ENCODE measurements at regions not wholly inside any gene's neighbourhood (a gene's known extent, or its start where the extent isn't known, plus 50 kb on each side); places are given as distances from the start of the nearest gene placed in this dataset.

DNA sequence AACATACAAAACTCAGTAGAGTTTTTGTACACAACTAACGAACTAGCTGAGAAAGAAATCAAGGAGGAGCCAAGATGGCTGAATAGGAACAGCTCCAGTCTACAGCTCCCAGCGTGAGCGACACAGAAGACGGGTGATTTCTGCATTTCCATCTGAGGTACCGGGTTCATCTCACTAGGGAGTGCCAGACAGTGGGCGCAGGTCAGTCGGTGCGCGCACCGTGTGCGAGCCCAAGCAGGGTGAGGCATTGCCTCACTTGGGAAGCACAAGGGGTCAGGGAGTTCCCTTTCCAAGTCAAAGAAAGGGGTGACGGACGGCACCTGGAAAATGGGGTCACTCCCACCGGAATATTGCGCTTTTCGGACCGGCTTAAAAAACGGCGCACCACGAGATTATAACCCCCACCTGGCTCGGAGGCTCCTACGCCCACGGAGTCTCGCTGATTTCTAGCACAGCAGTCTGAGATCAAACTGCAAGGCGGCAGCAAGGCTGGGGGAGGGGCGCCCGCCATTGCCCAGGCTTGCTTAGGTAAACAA is 200.3 kb downstream of the NKX6-1 start (continued):
- TF ChIP-seq POLR2H (tag; IDR thresholded peaks at IDR 0.05; ENCODE audit: low read depth), result peak; percentile 66
- peak; percentile 66 for TF ChIP-seq TAF9B (IDR thresholded peaks at IDR 0.05; ENCODE audit: partially characterized antibody)
- TF ChIP-seq NRF1 (conservative IDR thresholded peaks at IDR 0.05 in 1 of 2, IDR thresholded peaks at IDR 0.05 in 1 of 2), result peak in 1 of 2 experiments; percentile 15; a peak in 1 of 4 replicates
- TF ChIP-seq CEBPB (tag; IDR thresholded peaks at IDR 0.05), result peak; percentile 34
- TF ChIP-seq GTF2A2 (tag; IDR thresholded peaks at IDR 0.05), result 0 out of 2 replicates have a peak, but pooled peaks have one; percentile 32
- 0 out of 4 replicates have a peak, but pooled peaks of 1 of the 2 experiments have one; percentile 20 for TF ChIP-seq HDAC1 (IDR thresholded peaks at IDR 0.05)
- peak; percentile 52; the same call in 1 of the 2 replicates for TF ChIP-seq EHMT2 (IDR thresholded peaks at IDR 0.05)
- TF ChIP-seq, protein P1, sequence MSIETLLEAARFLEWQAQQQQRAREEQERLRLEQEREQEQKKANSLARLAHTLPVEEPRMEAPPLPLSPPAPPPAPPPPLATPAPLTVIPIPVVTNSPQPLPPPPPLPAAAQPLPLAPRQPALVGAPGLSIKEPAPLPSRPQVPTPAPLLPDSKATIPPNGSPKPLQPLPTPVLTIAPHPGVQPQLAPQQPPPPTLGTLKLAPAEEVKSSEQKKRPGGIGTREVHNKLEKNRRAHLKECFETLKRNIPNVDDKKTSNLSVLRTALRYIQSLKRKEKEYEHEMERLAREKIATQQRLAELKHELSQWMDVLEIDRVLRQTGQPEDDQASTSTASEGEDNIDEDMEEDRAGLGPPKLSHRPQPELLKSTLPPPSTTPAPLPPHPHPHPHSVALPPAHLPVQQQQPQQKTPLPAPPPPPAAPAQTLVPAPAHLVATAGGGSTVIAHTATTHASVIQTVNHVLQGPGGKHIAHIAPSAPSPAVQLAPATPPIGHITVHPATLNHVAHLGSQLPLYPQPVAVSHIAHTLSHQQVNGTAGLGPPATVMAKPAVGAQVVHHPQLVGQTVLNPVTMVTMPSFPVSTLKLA (conservative IDR thresholded peaks at IDR 0.05), result peak in 1 of 2 experiments; percentile 36; a peak in 1 of 4 replicates
- TF ChIP-seq EP400 (IDR thresholded peaks at IDR 0.05), result peak; percentile 48
- peak; percentile 54 for TF ChIP-seq RBFOX2 (IDR thresholded peaks at IDR 0.05; ENCODE audit: low read depth, low read length)
- TF ChIP-seq FOXA3 (CRISPR knock-in tag; conservative IDR thresholded peaks at IDR 0.05 in 1 of 2, IDR thresholded peaks at IDR 0.05 in 1 of 2), result peak in 1 of 2 experiments; percentile 83; a peak in 2 of 4 replicates

Data from K562 (cell line).